EH (cell line): ENCODE measurements at regions not wholly inside any gene's neighbourhood (a gene's known extent, or its start where the extent isn't known, plus 50 kb on each side); places are given as distances from the start of the nearest gene placed in this dataset.

Experiments used
- DNase-seq: peaks from one replicate; pipeline ENCODE4 v3.0.0-alpha.2; 2015; ENCODE audit warnings: low read depth

DNA sequence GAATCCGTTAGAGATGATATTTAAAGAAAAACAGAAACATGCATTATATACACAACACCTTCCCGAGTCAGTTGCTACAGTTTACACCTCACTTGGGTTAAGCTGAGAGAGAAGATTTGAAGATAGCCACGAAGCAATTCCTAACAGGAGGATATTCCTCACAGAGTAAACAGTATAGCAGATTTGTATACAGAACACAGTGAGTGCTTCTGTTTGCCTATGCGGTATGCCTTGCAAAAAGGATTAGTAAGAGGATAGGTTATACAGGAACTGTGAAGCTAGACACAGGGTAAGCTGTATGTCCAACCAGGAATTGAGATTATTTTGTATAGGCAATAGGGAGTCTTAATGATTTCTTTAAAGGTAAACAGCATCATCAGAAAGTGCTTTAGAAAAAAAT, 471.8 kb downstream of the LIG4 start:
- DNase-seq = no peak

DNA sequence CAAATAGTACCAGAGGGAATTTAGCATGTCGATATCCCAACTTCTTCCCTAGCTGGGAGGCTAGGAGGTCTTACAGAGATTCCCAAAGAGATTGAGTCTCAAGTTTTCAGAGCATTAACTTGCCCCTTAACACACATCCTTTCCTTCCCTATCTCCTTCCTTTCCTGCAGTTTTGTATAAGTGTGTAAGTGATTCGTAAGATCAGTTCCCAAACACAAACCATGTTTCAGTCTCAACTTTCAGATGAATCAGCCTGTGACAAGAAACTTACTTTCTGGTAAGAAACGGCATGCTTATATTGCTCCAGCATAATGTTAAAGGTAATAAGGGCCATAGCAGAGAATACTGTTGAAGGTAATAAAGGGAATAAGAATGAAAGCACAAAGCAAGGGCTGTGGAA, 472.2 kb downstream of the LIG4 start:
- no peak for DNase-seq

DNA sequence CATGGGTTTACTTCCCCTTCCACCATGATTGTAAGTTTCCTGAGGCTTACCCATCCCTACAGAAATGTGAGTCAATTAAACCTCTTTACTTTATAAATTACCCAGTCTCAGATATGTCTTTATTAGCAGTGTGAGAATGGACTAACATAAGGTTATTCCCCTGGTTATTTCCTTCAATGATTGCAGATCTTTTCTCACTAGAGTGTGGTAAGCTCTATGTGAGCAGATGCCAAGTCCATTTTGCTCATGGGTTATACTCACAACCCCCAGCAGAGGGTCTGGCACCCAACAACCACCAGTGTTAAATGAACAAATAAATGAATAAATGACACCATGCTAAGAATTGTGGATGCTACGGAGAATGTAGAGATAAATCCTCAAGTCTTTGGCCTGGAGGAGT, 472.8 kb downstream of the LIG4 start:
- DNase-seq = no peak

DNA sequence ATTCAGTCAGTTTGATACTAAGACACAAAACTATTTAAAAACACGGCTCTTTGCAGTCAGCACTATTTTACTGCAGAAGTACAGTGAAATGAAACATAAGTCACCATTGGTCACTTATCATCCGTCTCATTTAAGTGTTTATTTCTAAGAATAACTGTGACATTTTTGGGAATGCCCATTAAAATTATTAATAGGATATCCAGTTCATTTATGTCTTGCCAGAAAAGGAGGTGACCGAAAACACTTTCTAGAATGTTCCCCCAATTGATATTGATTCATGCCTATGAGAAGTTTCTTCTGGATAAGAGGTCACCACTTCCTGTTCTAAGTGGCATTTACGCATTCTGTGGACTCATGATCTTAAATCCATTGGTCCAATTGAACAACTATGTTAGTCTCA, 477.3 kb downstream of the LIG4 start:
- DNase-seq = no peak

DNA sequence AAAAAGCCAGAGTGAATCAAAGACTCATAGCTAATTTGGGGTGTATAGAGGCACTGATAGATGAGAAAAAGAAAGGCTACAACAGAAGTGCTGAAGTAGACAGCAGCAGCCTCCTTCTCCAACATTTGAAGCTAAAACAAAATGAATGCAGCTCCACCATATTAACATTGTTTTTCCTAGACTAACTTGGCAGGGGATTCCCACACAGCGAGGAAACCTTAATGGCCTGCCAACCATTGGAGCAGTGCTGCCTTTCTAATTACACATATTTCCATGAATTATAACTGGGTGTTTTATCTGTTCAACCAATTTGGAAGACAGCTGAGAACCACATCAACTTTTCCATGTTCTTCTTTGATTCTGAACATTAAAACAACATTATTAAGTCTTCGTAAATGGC, 478.6 kb downstream of the LIG4 start:
- no peak for DNase-seq

DNA sequence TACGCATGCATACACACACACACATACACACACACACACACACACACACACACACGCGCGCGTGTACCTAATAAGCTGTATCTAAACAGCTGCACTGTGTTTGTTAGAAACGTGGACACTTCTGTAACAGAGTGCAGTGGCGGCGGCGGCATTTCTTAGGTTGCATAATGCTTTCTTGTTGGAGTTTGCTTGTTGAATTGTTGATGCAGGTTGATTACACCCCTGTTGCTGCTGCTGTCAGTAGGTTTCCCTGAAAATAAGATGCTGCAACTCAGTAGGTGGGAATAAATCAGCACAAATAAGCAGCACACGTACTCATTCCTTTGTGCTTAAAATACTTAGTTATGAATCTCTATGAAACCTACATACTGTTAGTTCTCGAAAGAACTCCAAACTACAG, 479.2 kb downstream of the LIG4 start:
- no peak for DNase-seq

DNA sequence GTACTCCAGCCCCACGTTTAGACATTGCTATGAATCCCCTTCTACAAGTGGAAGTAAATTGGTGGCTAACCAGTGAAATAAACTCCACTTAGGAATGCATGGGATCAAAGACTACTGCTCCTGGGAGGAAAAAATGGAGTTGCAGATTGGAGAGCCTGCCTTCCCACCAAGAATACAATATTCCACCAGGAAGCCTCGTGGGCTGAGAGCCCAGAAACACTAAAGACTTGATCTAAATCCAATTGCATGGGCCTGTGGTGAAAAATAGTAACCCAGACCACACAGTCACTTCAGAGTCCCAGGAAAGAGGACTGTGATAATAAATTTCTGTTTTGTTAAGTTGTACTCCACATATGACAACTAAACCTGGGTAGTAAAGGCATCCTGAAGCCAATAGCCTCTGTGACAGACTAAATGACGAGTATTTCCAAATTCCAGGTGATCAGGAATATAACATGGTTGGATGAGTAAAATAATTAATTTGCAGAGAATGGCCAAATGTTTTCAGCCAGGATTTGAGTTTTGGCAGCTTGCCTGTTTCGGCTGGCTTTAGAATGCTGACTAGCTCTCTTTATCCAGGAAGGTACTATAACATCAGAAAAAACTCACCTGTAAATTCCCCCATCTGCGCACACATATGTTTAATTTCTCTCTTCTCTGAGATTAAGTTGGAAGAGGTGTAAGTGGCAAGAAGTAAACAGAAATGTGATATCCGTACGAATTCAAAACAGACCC, 480.3 kb downstream of the LIG4 start:
- DNase-seq = no peak

DNA sequence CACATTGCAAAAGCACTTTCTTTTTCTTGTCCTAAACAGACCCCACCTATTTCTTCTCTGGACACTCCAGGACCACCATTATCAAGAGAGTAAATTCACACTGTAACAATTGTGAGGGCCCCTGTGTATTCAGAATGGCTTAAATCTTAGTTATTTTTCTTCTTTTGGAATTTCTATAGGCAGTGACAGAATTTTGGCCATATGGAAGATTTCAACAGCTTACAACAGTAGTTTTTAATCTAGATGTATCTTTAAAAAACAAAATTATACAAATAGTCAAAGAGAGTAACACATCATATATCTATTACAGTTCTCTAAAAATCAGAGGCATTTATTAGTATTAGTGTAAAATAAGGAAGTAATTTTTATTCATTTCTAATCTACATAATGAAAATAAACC, 482.1 kb downstream of the LIG4 start:
- DNase-seq = no peak

DNA sequence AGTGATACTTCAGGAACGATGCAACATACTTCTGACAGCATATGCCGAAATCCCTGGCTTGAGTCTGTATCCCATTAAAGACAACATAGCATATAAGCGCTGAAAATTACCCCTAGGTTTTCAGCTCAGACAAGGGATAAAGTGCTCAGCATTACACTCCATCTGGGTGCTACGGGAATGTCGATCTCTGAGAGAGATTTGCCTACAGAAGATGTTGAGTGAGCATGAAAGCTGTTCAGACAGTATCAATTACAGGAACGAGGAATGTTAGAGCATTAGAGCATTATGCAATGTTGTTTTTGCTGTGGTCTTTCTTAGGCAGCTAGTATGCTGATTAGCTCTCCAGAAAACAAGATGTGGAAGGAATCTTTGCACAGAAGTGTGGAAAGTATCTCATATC, 484.5 kb downstream of the LIG4 start:
- DNase-seq = no peak

DNA sequence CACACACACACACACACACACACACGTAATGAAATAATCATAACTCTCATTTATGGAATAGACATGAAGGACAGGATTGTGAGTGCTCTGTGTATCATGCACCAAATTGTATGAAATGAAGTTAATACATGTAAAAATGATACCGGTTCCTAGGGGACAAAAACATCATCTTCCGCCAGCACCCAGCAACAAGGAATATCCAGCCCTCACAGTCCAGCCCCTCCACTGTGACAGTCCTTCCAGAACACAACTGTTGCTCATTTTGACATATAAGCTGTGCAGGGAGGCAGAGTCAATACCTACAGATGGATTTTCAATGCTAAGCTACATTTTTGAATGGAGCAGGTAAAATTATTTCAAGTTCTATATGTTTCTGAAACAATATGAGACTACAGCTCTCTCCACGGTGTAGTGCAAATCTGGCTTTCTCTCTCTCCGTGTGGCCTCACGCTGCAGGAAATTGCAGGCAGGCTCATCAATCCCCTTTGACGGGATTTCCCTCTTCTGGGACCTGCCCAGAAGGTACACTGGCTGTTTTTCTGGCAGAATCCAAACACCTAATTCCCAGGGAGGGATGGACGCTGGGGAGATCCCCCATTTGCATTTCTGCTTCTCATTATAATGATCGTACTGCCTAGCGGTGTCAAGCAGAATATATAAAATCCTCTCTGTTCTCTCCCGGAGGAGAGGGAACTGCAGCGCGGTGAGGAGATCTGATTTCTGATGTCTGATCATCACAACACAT, 494.0 kb downstream of the LIG4 start:
- DNase-seq = no peak

DNA sequence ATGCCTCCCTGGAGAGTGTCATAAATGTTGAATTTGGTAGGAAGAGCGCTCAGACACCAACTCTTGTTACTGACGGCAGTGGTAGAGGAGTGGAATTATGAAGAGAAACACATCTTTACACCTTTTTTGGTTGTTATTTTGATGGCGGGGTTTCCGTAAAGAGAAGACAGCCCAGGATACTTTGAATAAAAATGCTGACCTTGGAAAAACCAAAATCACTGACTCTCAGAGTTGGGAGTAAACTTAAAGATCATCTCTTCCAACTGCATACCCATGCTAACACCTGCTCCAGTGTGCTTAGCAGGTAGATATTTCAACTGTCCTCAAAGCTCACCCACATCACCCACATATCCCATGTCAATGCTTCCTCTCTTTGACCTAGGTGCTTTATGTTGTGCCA, 498.6 kb downstream of the LIG4 start:
- DNase-seq = no peak

DNA sequence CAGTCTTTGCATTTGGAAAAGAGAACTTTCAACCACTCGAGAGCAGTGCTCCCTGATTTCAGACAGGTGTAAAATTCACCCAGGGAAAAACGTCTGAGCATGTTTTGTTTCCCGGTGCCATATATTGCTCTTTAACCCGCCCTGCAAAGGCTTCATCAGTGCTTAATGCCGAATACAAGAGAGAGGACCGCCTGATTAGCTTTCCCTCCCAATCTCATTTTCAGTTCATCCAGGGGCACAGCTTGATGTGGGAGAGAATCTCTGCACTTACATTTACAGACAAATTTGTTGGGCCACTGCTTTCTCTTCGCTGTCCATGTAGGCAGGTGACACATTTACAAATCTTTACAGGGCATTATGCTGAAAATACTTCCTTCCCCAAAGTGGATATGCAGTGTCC, 499.1 kb downstream of the LIG4 start:
- DNase-seq = no peak

DNA sequence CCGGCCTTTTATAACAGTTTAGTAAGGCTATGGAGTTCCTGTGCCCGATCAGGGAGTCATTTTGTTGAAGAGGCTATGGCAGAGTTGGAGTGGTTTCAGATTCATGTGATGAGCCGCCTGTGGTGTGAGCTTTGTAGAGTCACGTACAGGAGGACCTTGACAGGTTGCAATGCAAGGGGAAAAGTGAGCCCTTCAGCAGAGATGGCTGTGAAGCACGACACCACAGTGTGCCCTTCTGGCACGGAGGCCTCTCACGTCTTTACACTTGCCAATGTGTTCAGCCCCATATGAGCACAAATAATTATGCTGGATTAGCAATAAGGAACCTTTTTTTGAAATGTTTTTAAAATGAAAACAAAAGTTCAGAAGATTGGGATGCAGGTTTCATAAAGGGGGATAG, 499.8 kb downstream of the LIG4 start:
- no peak for DNase-seq

DNA sequence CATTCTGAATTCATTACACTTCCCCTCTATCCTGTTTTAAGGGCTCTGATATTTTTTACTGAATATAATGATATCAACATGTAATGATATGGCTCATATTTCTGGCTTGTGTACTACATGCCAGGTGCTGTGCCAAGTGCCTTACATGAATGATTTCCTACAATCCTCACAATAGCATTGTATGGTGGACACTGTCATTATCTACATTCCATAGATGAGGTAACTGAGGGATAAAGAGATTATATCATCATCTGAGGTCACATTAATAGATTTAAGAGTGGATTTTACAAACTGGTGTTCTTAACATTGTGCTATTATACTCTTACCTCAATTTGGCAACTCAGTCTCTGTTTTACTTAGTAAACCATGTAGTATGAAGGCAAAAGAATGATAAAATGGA, 502.0 kb downstream of the LIG4 start:
- DNase-seq = no peak

DNA sequence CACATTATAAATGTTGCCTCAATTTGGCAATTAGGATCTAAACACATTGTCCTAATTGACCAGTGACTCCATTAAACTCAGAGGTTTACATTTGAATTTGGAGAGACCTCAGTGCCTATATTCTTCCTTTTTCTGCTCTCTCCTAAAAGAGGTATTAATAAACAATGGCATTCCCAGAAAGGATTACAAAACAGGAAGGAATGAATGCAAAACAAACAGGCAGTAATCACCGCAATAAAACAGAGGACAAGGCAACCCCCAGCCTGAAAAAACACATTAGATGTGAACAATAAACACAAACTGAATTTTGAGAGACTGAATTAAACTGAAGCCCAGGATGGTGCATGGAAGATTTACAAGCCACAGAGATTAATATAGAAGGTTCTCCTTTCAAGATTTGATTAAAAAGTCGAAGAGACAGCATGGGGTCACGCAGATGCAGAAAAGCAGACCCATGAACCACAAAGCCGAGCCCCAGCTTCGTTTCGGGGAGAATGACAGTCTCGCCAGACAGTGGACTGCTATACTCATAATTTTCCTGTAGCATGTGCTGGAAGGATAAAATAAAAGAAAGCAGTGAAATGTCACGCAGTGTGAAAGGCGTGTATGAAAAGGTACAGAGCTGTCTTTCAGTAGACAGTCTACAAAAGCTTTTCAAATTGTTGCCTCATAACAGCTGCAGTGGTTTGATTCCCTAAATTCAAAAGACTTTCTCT, 503.0 kb downstream of the LIG4 start:
- DNase-seq = no peak

DNA sequence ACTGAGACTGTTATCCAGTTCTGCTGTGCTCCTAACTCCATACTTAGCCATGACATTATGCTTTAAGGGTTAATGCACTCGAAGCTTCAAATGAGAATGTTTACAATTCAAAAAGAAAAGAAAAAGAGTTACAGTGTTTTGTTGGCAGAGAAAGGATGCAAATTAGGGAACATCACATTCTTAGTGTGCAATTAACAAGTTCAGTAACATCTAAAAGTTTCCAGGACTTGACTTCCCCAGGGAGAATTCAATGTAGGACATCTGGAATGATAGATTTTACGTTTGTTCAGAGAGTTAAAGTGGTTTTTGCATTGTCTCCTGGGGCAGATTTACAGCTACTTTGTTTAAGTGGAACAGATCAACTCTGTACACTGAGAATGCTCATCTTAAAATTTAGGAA, 525.2 kb downstream of the LIG4 start:
- no peak for DNase-seq

DNA sequence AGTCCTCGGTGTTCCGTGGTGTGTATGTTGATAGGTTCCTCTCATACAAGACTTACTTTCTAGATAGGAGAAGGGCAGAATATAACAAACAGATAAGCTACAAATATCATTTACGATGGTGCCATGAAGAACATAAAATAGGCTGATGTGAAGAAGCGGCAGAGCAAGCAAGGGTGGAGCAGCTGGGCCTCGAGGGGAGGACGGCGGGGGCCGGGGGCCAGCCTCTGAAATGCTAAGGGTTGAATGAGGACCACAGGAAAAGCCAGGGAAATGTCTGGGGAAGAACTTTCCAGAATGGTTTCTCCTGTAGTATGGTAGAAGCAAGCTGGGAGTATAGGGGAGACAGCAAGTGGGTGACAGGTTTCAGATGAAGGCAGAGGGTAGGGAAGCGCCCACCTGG, 529.5 kb downstream of the LIG4 start:
- no peak for DNase-seq

DNA sequence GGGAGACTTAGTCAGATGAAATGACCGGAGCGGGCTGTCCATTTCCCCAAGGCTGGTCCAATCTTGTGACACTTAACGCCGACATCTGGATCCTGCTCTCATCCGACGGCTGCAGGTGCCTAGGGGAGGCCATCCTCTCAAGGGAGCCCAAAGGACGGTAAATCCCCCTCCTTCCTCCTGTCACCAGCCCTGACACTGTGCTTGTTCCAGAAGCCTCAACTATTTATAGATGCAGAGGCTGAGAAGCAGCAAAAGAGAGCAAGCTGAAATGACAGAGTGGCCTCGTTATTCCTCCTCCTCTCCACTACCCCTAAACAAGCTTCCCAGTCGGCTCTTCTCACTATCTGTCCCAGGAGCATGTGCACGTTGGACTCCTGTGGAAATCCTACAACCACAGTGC, 533.7 kb downstream of the LIG4 start:
- no peak for DNase-seq

DNA sequence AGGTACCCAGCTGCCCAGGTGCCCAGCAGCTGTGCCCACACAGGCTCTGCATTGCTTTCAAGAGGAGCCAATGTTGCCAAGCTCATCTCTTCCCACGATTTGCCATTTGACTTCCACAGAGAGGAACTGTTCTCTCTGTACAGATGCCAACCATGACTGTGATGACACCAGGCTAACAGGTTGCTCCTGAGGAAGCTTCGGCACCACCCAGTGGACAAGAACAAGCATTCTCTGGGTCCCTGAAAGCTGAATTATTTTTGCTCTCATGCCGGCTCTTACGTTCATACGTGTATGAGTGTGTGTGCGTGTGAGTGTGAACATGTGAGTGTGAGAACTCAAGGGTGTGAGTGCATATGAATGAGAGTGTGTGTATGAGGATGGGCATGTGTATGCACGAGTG, 535.2 kb downstream of the LIG4 start:
- DNase-seq = no peak

DNA sequence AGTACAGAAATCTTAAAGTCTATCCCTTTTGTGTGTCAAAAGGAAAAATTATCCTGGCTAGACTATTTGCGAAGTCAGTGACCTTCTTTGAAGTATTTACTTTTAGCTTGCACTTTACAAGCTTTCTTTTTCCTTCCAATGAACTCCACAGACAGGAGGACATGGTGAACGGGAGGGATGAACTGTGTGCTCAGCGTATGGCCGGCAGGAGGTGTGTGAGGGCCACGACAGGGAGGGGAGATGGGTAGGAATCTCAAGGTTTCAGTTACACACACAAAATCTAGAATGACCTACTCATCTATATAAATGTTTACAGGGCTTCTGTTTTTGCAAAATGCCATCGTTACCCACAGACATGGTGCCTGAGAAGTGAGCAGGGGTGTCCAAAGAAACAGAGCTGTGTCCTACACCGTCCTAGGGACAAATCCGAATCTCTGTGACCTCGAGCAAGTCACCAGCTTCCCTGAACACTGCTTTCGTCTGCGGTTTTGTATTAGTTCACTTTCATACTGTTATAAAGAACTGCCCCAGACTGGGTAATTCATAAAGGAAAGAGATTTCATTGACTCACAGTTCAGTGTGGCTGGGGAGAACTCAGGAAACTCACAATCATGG, 537.2 kb downstream of the LIG4 start:
- no peak for DNase-seq

DNA sequence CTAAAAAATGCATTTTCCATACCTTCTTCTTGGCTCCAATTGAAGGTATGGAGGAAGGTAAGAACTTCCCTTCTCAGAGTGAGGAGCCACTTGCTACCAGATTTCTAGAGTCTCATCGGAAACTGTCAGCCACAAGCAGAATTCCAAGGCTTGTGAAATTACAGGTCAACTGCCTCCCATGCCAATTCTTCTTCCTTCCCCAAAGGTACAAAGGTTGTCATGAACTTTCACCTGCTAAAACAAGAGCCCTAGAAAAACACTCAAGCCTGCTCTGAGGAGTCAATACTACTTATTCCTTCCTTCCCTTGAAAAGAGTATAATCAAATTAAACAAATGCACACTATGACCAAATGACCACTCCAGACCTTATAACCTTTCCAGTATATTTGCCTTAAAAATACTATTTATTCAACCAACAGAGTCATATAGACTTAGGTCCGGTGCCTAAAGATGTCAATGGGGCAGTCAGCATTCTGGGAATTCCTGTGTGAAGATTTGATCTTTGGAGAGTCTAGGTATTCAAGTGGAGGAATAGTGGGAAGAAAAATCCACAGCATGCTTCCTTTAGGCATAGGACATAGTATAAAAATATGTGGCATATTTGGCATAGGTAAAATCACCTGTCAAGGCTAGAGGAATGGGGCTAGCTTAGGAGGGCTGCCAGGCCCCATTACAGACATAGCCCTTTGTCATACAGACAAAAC, 539.3 kb downstream of the LIG4 start:
- no peak for DNase-seq

DNA sequence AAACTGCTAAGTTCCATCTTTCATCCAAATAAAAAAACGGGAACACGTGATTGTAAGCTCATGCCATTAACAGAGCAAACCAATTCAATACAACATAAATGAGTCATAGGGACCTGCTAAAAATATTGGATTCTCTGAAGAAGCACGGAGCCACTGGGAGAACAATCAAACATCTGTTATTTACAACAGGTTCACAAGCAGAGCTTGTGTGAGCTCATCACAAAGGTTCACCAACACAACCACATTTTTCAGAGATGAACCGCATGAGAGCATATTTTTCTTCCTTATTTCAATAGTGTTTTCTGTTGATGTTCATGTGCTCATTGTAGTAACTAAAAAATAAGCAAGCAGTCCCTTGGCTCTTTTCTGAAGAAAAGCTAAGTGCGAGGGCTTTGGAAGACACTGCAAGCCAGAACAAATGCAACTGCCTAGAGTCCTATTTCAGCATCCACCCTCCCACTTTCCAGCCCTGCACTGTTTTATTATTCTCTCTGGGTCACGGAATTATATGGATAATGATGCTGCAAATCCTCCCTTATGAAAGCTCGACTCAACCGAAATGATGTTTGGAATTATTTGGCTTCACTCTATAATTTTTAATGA, 545.8 kb downstream of the LIG4 start:
- no peak for DNase-seq
